ENCODE measurements at regions not wholly inside any gene's neighbourhood (a gene's known extent, or its start where the extent isn't known, plus 50 kb on each side); places are given as distances from the start of the nearest gene placed in this dataset.
"Not testable (repeated sequence)": the region's sequence is repeated elsewhere in the genome, so short reads cannot be mapped to it uniquely, and the experiment has no call there.

GRCh38 chr21:27317601-27318000 lies 350.7 kb upstream of the ADAMTS5 start:
- TF ChIP-seq EP300, POLR2A, CTCF, POLR2AphosphoS5 (IDR thresholded peaks at IDR 0.05): not testable (repeated sequence)
